ENCODE measurements at regions not wholly inside any gene's neighbourhood (a gene's known extent, or its start where the extent isn't known, plus 50 kb on each side); places are given as distances from the start of the nearest gene placed in this dataset.

DNA sequence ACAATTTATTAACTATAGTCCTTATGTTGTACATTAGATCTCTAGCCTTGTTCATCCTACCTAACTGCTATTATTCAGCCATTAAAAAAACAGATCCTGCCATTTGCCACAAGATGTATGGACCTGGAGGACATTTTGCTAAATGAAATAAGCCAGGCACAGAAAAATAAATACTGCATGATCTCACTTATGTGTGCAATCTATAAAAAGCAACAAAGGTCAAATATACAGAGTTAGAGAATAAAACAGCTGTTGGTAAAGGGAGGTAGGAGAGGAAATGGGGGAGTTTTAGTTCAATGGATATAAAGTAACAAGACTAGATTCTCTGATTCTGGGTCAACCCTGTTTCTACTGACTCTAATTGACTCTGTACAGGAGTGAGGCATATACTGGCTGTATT lies 103.3 kb upstream of the FAM9C start:
- TF ChIP-seq, protein P1, sequence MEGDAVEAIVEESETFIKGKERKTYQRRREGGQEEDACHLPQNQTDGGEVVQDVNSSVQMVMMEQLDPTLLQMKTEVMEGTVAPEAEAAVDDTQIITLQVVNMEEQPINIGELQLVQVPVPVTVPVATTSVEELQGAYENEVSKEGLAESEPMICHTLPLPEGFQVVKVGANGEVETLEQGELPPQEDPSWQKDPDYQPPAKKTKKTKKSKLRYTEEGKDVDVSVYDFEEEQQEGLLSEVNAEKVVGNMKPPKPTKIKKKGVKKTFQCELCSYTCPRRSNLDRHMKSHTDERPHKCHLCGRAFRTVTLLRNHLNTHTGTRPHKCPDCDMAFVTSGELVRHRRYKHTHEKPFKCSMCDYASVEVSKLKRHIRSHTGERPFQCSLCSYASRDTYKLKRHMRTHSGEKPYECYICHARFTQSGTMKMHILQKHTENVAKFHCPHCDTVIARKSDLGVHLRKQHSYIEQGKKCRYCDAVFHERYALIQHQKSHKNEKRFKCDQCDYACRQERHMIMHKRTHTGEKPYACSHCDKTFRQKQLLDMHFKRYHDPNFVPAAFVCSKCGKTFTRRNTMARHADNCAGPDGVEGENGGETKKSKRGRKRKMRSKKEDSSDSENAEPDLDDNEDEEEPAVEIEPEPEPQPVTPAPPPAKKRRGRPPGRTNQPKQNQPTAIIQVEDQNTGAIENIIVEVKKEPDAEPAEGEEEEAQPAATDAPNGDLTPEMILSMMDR (conservative IDR thresholded peaks at IDR 0.05; ENCODE audit: low read length): no peak
- no peak for TF ChIP-seq EZH2phosphoT487 (IDR thresholded peaks at IDR 0.05; ENCODE audit: borderline replicate concordance)

Data from Loucy (cell line).